Neuronal stem cell (in vitro differentiated cells): ENCODE measurements at regions not wholly inside any gene's neighbourhood (a gene's known extent, or its start where the extent isn't known, plus 50 kb on each side); places are given as distances from the start of the nearest gene placed in this dataset.
A peak's percentile ranks its signal among the peaks of the same experiment; 100 is the strongest.

Source experiments
- DNase-seq: peaks from one replicate; pipeline ENCODE4 v3.0.0-alpha.2; 2013; ENCODE audit warnings: low spot score
- H2AFZ ChIP-seq: one replicate; pipeline ENCODE4 v1.6.1; 2013; ENCODE audit warnings: mild to moderate bottlenecking, low read length, inconsistent platforms
- H2AK5ac ChIP-seq: 2 replicates; pipeline ENCODE4 v1.6.1; 2013; ENCODE audit warnings: low read depth, mild to moderate bottlenecking, inconsistent platforms, low read length, moderate library complexity, mixed read lengths
- H2BK120ac ChIP-seq: 2 replicates; pipeline ENCODE4 v1.6.1; 2013; ENCODE audit warnings: low read depth, mild to moderate bottlenecking, inconsistent platforms, low read length, moderate library complexity, mixed read lengths
- H2BK12ac ChIP-seq: one replicate; pipeline ENCODE4 v1.6.1; 2013; ENCODE audit warnings: low read length, inconsistent platforms
- H2BK15ac ChIP-seq: 2 replicates; pipeline ENCODE4 v1.6.1; 2013; ENCODE audit warnings: mild to moderate bottlenecking, low read length, inconsistent platforms, mixed read lengths
- H2BK5ac ChIP-seq: one replicate; pipeline ENCODE4 v1.6.1; 2013; ENCODE audit warnings: inconsistent platforms, mild to moderate bottlenecking, low read length, moderate library complexity
- H3K14ac ChIP-seq: one replicate; pipeline ENCODE4 v1.6.1; 2013; ENCODE audit warnings: low read length, inconsistent platforms
- H3K18ac ChIP-seq: 2 replicates; pipeline ENCODE4 v1.6.1; 2013; ENCODE audit warnings: low read length, inconsistent platforms
- H3K23ac ChIP-seq: 2 replicates; pipeline ENCODE4 v1.6.1; 2013; ENCODE audit warnings: low read depth, mild to moderate bottlenecking, mixed read lengths, low read length, inconsistent platforms; ENCODE audit not compliant: poor library complexity
- H3K27ac ChIP-seq: replicated peaks from 3 replicates; pipeline ENCODE4 v1.5.1; 2013; ENCODE audit warnings: low read length, inconsistent platforms
- H3K27me3 ChIP-seq, 3 experiments: 2 replicates each; pipeline ENCODE4 v1.6.1; 2013; ENCODE audit warnings: low read length in 3 of 3, mild to moderate bottlenecking in 2 of 3, inconsistent platforms in 1 of 3, low read depth in 1 of 3, mixed read lengths in 1 of 3, moderate library complexity in 1 of 3; ENCODE audit not compliant: control insufficient read depth in 3 of 3, insufficient read depth in 3 of 3
- H3K36me3 ChIP-seq, 2 donors: replicated peaks in 1 of 2; 2 replicates each; pipeline ENCODE4 v1.6.1; 2013; ENCODE audit warnings: low read length in 2 of 2; ENCODE audit not compliant: control insufficient read depth in 2 of 2, insufficient read depth in 2 of 2
- H3K4ac ChIP-seq: 2 replicates; pipeline ENCODE4 v1.6.1; 2013; ENCODE audit warnings: inconsistent platforms, mild to moderate bottlenecking, low read length, moderate library complexity
- H3K4me1 ChIP-seq, 2 donors: 1 replicate in 1 of 2; 2 replicates in 1 of 2; pipeline ENCODE4 v1.6.1; 2013; ENCODE audit warnings: low read length in 2 of 2, low read depth in 1 of 2; ENCODE audit not compliant: control insufficient read depth in 2 of 2, insufficient read depth in 1 of 2
- H3K4me2 ChIP-seq: one replicate; pipeline ENCODE4 v1.6.1; 2013; ENCODE audit warnings: mild to moderate bottlenecking, low read length, inconsistent platforms; ENCODE audit not compliant: insufficient read depth, poor library complexity, severe bottlenecking
- H3K4me3 ChIP-seq, 2 donors: 2 replicates each; pipeline ENCODE4 v1.5.1; 2013; ENCODE audit warnings: low read length in 2 of 2, mild to moderate bottlenecking in 2 of 2, inconsistent platforms in 1 of 2, moderate library complexity in 1 of 2
- H3K79me1 ChIP-seq: one replicate; pipeline ENCODE4 v1.6.1; 2013; ENCODE audit warnings: low read depth, mild to moderate bottlenecking, inconsistent platforms, low read length, moderate library complexity
- H3K9ac ChIP-seq: one replicate; pipeline ENCODE4 v1.6.1; 2013; ENCODE audit warnings: mild to moderate bottlenecking, low read depth, low read length, inconsistent platforms; ENCODE audit not compliant: poor library complexity
- H3K9me3 ChIP-seq, 2 donors: replicated peaks in 1 of 2; 2 replicates each; pipeline versions ENCODE3 to v1.6.1; 2013; ENCODE audit warnings: low read length in 2 of 2, mild to moderate bottlenecking in 2 of 2, inconsistent platforms in 1 of 2, low read depth in 1 of 2, mixed read lengths in 1 of 2, moderate library complexity in 1 of 2; ENCODE audit not compliant: control insufficient read depth in 2 of 2, insufficient read depth in 1 of 2
- H4K8ac ChIP-seq: one replicate; pipeline ENCODE4 v1.6.1; 2013; ENCODE audit warnings: low read depth, mild to moderate bottlenecking, inconsistent platforms, low read length, moderate library complexity
- H4K91ac ChIP-seq: one replicate; pipeline ENCODE4 v1.6.1; 2013; ENCODE audit warnings: low read length, low read depth, mild to moderate bottlenecking, inconsistent platforms; ENCODE audit not compliant: poor library complexity
- WGBS, 2 donors: extraction: QIAGEN DNeasy Blood & Tissue Kit; methylation state at CpG; one replicate each; pipeline ENCODE4 v1.1.7; 2013; ENCODE audit warnings: missing lambda C conversion rate in 2 of 2, mixed read lengths in 1 of 2; ENCODE audit not compliant: insufficient read length in 2 of 2, insufficient replicate concordance in 1 of 2; ENCODE audit errors: extremely low coverage in 2 of 2; 5-methylcytosine and 5-hydroxymethylcytosine counted together

- Histone ChIP-seq H3K27me3 (no peaks in the 10 kb centered on the region), H3K4me1 (no peaks in the 10 kb centered on the region), H2BK120ac (no peak overlapping the region), H4K8ac (no peak overlapping the region), H2BK12ac (no peak overlapping the region), H3K18ac (no peak overlapping the region), H2AK5ac (no peak overlapping the region), H3K79me1 (no peaks in the 10 kb centered on the region), H3K9ac (no peak overlapping the region), H2BK15ac (no peak overlapping the region), H2AFZ (no peak overlapping the region), H3K4me2 (no peak overlapping the region), H3K36me3 (no peaks in the 10 kb centered on the region), H3K4ac (no peak overlapping the region), H4K91ac (no peak overlapping the region), H3K9me3 (no peaks in the 10 kb centered on the region), H3K27ac (no peak overlapping the region), H3K14ac (no peak overlapping the region), H2BK5ac (no peak overlapping the region), H3K23ac (no peak overlapping the region), H3K4me3 (no peak overlapping the region)
- no peak for DNase-seq
- WGBS, 2 donors = no CpG with 5 or more reads among the region's 4 CpGs
Observed at GRCh38 chr9:11003836-11004235, 391.0 kb upstream of the PTPRD start.

GRCh38 chr9:11011696-11012095, 398.9 kb upstream of the PTPRD start:
- no CpG with 5 or more reads among the region's 7 CpGs for WGBS, 2 donors
- H3K4me3 ChIP-seq = peak overlapping the region in 1 of 2 donors; percentile 35
- H3K79me1 ChIP-seq = no peaks in the 10 kb centered on the region
- H3K27me3 ChIP-seq = no peaks in the 10 kb centered on the region
- H3K18ac ChIP-seq = peak overlapping the region; percentile 71
- no peak overlapping the region for H3K27ac ChIP-seq
- H2BK12ac ChIP-seq = no peak overlapping the region
- no peaks in the 10 kb centered on the region for H3K36me3 ChIP-seq
- H3K4ac ChIP-seq = no peak overlapping the region
- no peaks in the 10 kb centered on the region for H3K4me1 ChIP-seq
- no peak for DNase-seq
- no peak overlapping the region for H2AFZ ChIP-seq
- no peak overlapping the region for H3K4me2 ChIP-seq
- no peaks in the 10 kb centered on the region for H3K9me3 ChIP-seq
- no peak overlapping the region for H2BK15ac ChIP-seq
- no peak overlapping the region for H2BK5ac ChIP-seq
- no peak overlapping the region for H4K8ac ChIP-seq
- no peak overlapping the region for H3K9ac ChIP-seq
- H2AK5ac ChIP-seq = peak overlapping the region; percentile 5
- H3K14ac ChIP-seq = no peak overlapping the region
- H4K91ac ChIP-seq = no peak overlapping the region
- H3K23ac ChIP-seq = no peak overlapping the region
- H2BK120ac ChIP-seq = no peak overlapping the region

- no peak overlapping the region for H3K27ac ChIP-seq
- H2AFZ ChIP-seq = no peak overlapping the region
- H3K4me2 ChIP-seq = no peak overlapping the region
- WGBS, 2 donors = no CpG with 5 or more reads among the region's 2 CpGs
- no peaks in the 10 kb centered on the region for H3K4me1 ChIP-seq
- H2AK5ac ChIP-seq = no peak overlapping the region
- no peak overlapping the region for H3K14ac ChIP-seq
- no peak overlapping the region for H4K91ac ChIP-seq
- H3K18ac ChIP-seq = no peak overlapping the region
- no peak overlapping the region for H3K4me3 ChIP-seq
- H3K79me1 ChIP-seq = no peaks in the 10 kb centered on the region
- no peak overlapping the region for H2BK120ac ChIP-seq
- DNase-seq = no peak
- no peaks in the 10 kb centered on the region for H3K9me3 ChIP-seq
- no peak overlapping the region for H3K23ac ChIP-seq
- no peak overlapping the region for H3K9ac ChIP-seq
- H3K4ac ChIP-seq = no peak overlapping the region
- no peak overlapping the region for H2BK15ac ChIP-seq
- no peaks in the 10 kb centered on the region for H3K36me3 ChIP-seq
- no peak overlapping the region for H2BK12ac ChIP-seq
- no peak overlapping the region for H4K8ac ChIP-seq
- no peaks in the 10 kb centered on the region for H3K27me3 ChIP-seq
- no peak overlapping the region for H2BK5ac ChIP-seq
Observed at GRCh38 chr9:11016081-11016480, 403.3 kb upstream of the PTPRD start.

- no peak overlapping the region for H2BK12ac ChIP-seq
- no peak overlapping the region for H2BK120ac ChIP-seq
- H4K91ac ChIP-seq = no peak overlapping the region
- H2AFZ ChIP-seq = no peak overlapping the region
- no CpG with 5 or more reads among the region's 2 CpGs for WGBS, 2 donors
- peaks cover 0 to 1% of the 10 kb centered on the region in 2 donors for H3K4me1 ChIP-seq
- H2AK5ac ChIP-seq = no peak overlapping the region
- peaks cover 0 to 2% of the 10 kb centered on the region in 2 donors for H3K9me3 ChIP-seq
- no peaks in the 10 kb centered on the region for H3K27me3 ChIP-seq
- no peak overlapping the region for H3K4ac ChIP-seq
- H3K18ac ChIP-seq = no peak overlapping the region
- DNase-seq = no peak
- H3K4me3 ChIP-seq = no peak overlapping the region
- no peak overlapping the region for H3K27ac ChIP-seq
- H3K79me1 ChIP-seq = no peaks in the 10 kb centered on the region
- H3K14ac ChIP-seq = no peak overlapping the region
- no peaks in the 10 kb centered on the region for H3K36me3 ChIP-seq
- H4K8ac ChIP-seq = no peak overlapping the region
- H2BK15ac ChIP-seq = no peak overlapping the region
- H3K4me2 ChIP-seq = no peak overlapping the region
- H2BK5ac ChIP-seq = no peak overlapping the region
- no peak overlapping the region for H3K23ac ChIP-seq
- no peak overlapping the region for H3K9ac ChIP-seq
Observed at GRCh38 chr9:11023201-11023600, 410.4 kb upstream of the PTPRD start.
